Stomach (tissue), 4 donors: ENCODE measurements at regions not wholly inside any gene's neighbourhood (a gene's known extent, or its start where the extent isn't known, plus 50 kb on each side); places are given as distances from the start of the nearest gene placed in this dataset.

Experiments used
- EP300 ChIP-seq: sonication (generic); formaldehyde crosslinking; IDR thresholded peaks from one replicate; pipeline ENCODE4 v1.6.1; 2017; ENCODE audit warnings: antibody characterized with exemption
- POLR2A ChIP-seq, 4 donors: fragments of 450-650 bp; IDR thresholded peaks; one replicate each; pipeline ENCODE4 v1.6.1; 2016; ENCODE audit warnings: antibody characterized with exemption in 4 of 4, control low read depth in 2 of 4, mild to moderate bottlenecking in 1 of 4, moderate library complexity in 1 of 4
- POLR2AphosphoS5 ChIP-seq, 3 donors: sonication (generic); formaldehyde crosslinking; IDR thresholded peaks; one replicate each; pipeline ENCODE4 v1.6.1; 2016; ENCODE audit warnings: antibody characterized with exemption in 3 of 3
- TF ChIP-seq, protein P1 (sequence below), 7 experiments: fragments of 450-650 bp in 4 of 7; fragments of 200-600 bp in 3 of 7; sonication (generic) in 3 of 7; IDR thresholded peaks; one replicate each; pipeline ENCODE4 v1.5.1; 2016 to 2019; ENCODE audit warnings: antibody characterized with exemption in 7 of 7, control low read depth in 2 of 7, mild to moderate bottlenecking in 1 of 7

DNA sequence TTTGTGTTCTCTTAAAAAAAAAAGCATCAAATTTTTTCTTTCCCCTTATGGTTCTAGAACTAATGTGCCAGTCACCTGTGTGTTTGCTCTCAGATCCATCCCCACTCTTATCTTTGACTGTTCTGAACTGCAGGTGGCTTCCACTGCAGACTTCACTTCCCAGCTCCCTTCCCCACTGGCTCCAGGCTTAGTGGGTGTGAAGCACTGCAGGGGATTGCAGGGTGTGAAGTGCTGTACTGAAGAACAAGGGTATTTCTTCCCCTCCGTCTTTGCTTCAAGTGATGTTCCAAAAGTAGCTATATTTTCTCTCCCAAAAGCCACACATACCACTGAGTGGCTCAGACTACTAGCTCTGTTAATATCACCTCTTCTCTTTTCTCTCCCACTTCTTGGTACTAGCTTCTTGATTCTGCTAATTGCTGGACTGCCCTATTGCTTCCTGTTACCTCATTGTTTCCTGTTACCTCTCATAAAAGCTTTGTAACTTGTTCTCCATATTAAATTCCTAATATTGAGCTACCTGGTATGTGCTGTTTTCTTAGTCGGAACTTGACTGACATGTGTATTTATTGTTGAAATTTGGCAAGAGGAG, 115.4 kb upstream of the PRICKLE1 start:
- TF ChIP-seq, protein P1, sequence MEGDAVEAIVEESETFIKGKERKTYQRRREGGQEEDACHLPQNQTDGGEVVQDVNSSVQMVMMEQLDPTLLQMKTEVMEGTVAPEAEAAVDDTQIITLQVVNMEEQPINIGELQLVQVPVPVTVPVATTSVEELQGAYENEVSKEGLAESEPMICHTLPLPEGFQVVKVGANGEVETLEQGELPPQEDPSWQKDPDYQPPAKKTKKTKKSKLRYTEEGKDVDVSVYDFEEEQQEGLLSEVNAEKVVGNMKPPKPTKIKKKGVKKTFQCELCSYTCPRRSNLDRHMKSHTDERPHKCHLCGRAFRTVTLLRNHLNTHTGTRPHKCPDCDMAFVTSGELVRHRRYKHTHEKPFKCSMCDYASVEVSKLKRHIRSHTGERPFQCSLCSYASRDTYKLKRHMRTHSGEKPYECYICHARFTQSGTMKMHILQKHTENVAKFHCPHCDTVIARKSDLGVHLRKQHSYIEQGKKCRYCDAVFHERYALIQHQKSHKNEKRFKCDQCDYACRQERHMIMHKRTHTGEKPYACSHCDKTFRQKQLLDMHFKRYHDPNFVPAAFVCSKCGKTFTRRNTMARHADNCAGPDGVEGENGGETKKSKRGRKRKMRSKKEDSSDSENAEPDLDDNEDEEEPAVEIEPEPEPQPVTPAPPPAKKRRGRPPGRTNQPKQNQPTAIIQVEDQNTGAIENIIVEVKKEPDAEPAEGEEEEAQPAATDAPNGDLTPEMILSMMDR (IDR thresholded peaks at IDR 0.05), result no peak
- TF ChIP-seq POLR2A (IDR thresholded peaks at IDR 0.05), result no peak
- TF ChIP-seq EP300, result no peak
- no peak for TF ChIP-seq POLR2AphosphoS5 (IDR thresholded peaks at IDR 0.05)
